Lower leg skin (tissue), 3 donors: ENCODE measurements at regions not wholly inside any gene's neighbourhood (a gene's known extent, or its start where the extent isn't known, plus 50 kb on each side); places are given as distances from the start of the nearest gene placed in this dataset.

Source experiments
- POLR2A ChIP-seq, 2 donors: fragments of 450-650 bp; IDR thresholded peaks; one replicate each; pipeline ENCODE4 v1.6.1; 2016 to 2017; ENCODE audit warnings: antibody characterized with exemption in 2 of 2, mild to moderate bottlenecking in 1 of 2, moderate library complexity in 1 of 2
- TF ChIP-seq, protein P1 (sequence below), 3 donors: fragments of 450-650 bp; IDR thresholded peaks; one replicate each; pipeline ENCODE4 v1.5.1; 2016; ENCODE audit warnings: antibody characterized with exemption in 3 of 3, mild to moderate bottlenecking in 3 of 3, moderate library complexity in 2 of 3

DNA sequence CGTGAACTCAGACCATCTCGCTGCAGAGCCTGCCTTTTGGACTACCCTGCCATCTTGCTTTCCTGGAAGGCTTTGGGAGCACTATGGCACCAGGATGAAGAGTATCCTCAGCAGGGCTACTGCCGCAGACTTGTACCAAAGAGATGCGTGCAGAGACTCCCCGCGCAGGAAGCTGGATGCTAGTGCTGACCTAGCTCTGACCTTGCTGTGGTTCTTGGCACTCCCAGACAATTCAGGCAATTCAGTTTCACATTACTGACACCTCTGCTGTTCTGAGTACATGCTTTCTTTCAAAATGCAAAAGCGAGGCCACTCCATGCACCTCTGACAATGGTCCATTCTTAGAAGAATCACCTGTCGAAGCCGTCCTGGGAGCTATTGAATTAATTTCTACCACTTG lies 251.5 kb upstream of the MEX3C start:
- TF ChIP-seq, protein P1, sequence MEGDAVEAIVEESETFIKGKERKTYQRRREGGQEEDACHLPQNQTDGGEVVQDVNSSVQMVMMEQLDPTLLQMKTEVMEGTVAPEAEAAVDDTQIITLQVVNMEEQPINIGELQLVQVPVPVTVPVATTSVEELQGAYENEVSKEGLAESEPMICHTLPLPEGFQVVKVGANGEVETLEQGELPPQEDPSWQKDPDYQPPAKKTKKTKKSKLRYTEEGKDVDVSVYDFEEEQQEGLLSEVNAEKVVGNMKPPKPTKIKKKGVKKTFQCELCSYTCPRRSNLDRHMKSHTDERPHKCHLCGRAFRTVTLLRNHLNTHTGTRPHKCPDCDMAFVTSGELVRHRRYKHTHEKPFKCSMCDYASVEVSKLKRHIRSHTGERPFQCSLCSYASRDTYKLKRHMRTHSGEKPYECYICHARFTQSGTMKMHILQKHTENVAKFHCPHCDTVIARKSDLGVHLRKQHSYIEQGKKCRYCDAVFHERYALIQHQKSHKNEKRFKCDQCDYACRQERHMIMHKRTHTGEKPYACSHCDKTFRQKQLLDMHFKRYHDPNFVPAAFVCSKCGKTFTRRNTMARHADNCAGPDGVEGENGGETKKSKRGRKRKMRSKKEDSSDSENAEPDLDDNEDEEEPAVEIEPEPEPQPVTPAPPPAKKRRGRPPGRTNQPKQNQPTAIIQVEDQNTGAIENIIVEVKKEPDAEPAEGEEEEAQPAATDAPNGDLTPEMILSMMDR (IDR thresholded peaks at IDR 0.05) = no peak
- TF ChIP-seq POLR2A (IDR thresholded peaks at IDR 0.05) = no peak
